ENCODE measurements at regions not wholly inside any gene's neighbourhood (a gene's known extent, or its start where the extent isn't known, plus 50 kb on each side); places are given as distances from the start of the nearest gene placed in this dataset.

GRCh38 chr12:78306236-78306635 is 475.5 kb downstream of the NAV3 start:
- intact Hi-C loops (cut with DNase I; ENCODE audit: low total_unique reads), result no loop called here
- no peaks in the 10 kb centered on the region for H3K4me1 ChIP-seq
- H3K36me3 ChIP-seq, result no peaks in the 10 kb centered on the region
- no peak overlapping the region for H3K27ac ChIP-seq
- DNase-seq, result no peak
- no peak for TF ChIP-seq POLR2A (IDR thresholded peaks at IDR 0.05)
- TF ChIP-seq, protein P1, sequence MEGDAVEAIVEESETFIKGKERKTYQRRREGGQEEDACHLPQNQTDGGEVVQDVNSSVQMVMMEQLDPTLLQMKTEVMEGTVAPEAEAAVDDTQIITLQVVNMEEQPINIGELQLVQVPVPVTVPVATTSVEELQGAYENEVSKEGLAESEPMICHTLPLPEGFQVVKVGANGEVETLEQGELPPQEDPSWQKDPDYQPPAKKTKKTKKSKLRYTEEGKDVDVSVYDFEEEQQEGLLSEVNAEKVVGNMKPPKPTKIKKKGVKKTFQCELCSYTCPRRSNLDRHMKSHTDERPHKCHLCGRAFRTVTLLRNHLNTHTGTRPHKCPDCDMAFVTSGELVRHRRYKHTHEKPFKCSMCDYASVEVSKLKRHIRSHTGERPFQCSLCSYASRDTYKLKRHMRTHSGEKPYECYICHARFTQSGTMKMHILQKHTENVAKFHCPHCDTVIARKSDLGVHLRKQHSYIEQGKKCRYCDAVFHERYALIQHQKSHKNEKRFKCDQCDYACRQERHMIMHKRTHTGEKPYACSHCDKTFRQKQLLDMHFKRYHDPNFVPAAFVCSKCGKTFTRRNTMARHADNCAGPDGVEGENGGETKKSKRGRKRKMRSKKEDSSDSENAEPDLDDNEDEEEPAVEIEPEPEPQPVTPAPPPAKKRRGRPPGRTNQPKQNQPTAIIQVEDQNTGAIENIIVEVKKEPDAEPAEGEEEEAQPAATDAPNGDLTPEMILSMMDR (IDR thresholded peaks at IDR 0.05), result no peak
- no peaks in the 10 kb centered on the region for H3K9me3 ChIP-seq
- H3K27me3 ChIP-seq, result no peaks in the 10 kb centered on the region
- no peak overlapping the region for H3K4me3 ChIP-seq

DNA sequence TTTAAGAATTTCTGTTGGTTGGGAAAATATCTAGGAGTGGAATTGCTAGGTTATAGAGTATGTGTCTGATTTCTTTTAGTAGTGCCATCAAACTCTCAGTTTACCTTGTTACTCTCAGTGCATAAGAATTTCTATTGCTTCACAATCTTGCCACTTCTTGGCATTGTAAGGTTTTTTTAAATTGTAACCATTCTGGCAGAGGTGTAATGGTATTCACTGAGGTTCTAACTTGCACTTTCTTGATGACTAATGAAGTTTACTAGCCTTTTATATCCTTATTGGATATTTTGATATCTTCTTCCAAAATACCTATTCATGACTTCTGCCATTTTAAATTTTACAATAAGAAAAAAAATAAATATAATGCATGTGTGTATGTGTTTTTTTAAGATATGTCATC is 478.0 kb downstream of the NAV3 start:
- intact Hi-C loops (cut with DNase I; ENCODE audit: low total_unique reads), result no loop called here
- H3K9me3 ChIP-seq, result no peaks in the 10 kb centered on the region
- H3K36me3 ChIP-seq, result no peaks in the 10 kb centered on the region
- DNase-seq, result no peak
- no peak overlapping the region for H3K27ac ChIP-seq
- TF ChIP-seq, protein P1 (IDR thresholded peaks at IDR 0.05), result no peak
- no peak for TF ChIP-seq POLR2A (IDR thresholded peaks at IDR 0.05)
- no peaks in the 10 kb centered on the region for H3K27me3 ChIP-seq
- no peak overlapping the region for H3K4me3 ChIP-seq
- no peaks in the 10 kb centered on the region for H3K4me1 ChIP-seq

GRCh38 chr12:78315028-78315427 is 484.3 kb downstream of the NAV3 start:
- intact Hi-C loops (cut with DNase I; ENCODE audit: low total_unique reads), result no loop called here
- Histone ChIP-seq H3K27ac (no peak overlapping the region), H3K4me3 (no peak overlapping the region), H3K4me1 (no peaks in the 10 kb centered on the region), H3K36me3 (no peaks in the 10 kb centered on the region), H3K27me3 (no peaks in the 10 kb centered on the region), H3K9me3 (no peaks in the 10 kb centered on the region)
- no peak for TF ChIP-seq POLR2A (IDR thresholded peaks at IDR 0.05)
- TF ChIP-seq, protein P1 (IDR thresholded peaks at IDR 0.05), result no peak
- no peak for DNase-seq

- Histone ChIP-seq H3K4me3 (no peak overlapping the region), H3K27me3 (no peaks in the 10 kb centered on the region), H3K4me1 (no peaks in the 10 kb centered on the region), H3K36me3 (no peaks in the 10 kb centered on the region), H3K27ac (no peak overlapping the region), H3K9me3 (no peaks in the 10 kb centered on the region)
- DNase-seq, result no peak
- intact Hi-C loops (cut with DNase I; ENCODE audit: low total_unique reads), result no loop called here
- TF ChIP-seq POLR2A (IDR thresholded peaks at IDR 0.05), result no peak
- TF ChIP-seq, protein P1 (IDR thresholded peaks at IDR 0.05), result no peak
Measured at GRCh38 chr12:78316136-78316535, 485.4 kb downstream of the NAV3 start.

DNA sequence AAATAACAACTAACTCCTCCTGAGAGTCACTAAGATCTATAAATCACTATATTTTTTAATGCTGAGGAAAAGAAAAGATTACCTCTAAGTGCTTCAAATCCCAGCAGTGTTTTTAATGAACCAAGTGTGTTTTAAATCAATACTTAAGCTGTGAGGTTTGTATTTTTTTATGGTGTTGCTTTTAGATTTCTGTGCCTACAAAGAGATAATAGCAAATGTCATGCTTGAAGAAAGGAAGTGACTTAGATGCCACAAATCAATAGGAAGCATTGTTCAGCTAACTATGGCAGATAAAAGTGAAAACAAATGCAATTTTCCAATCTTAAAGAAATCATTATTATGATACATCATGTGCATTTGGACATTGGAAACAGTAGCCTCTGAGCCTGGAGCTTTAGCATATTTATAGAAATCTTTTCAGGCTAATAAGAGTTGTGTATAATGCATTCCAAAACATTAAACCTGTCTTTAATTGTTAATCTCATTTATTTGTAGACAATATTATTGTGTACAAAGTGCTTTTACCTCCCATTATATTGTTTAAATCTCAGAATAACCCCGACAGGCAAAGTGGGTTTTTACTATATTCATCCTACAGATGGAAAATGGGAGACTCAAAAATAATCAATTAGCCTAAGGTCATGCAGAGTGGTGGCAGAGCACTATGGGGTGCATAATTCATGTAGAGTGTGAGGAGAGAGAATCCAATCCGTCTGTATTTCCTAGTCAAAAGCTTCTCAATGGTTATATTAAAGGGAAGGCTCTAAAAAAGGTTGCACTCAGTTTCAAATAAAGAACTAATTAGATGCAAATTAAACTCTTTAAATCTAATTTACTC is 486.2 kb downstream of the NAV3 start:
- intact Hi-C loops (cut with DNase I; ENCODE audit: low total_unique reads), result no loop called here
- Histone ChIP-seq H3K36me3 (no peaks in the 10 kb centered on the region), H3K9me3 (no peaks in the 10 kb centered on the region), H3K4me3 (no peak overlapping the region), H3K4me1 (no peaks in the 10 kb centered on the region), H3K27me3 (no peaks in the 10 kb centered on the region), H3K27ac (no peak overlapping the region)
- no peak for TF ChIP-seq POLR2A (IDR thresholded peaks at IDR 0.05)
- TF ChIP-seq, protein P1 (IDR thresholded peaks at IDR 0.05), result no peak
- no peak for DNase-seq
